Caco-2 (cell line): ENCODE measurements at regions not wholly inside any gene's neighbourhood (a gene's known extent, or its start where the extent isn't known, plus 50 kb on each side); places are given as distances from the start of the nearest gene placed in this dataset.

Source experiments
- BruUV-seq: library from RNA; stranded (reverse); fragments of 400-500 nt; replicated peaks from 2 replicates; lab custom pipeline; 2021; lab: Mats Ljungman, UMichigan
- CTCF ChIA-PET: fragments of 300-600 bp; sonication (Branson Sonifier 250); formaldehyde crosslinking; loops from one replicate; lab custom pipeline; 2022; ENCODE audit warnings: antibody characterized with exemption; lab: Charles Lee
- POLR2A ChIA-PET: fragments of 300-600 bp; sonication (Branson Sonifier 250); formaldehyde crosslinking; loops from one replicate; lab custom pipeline; 2022; ENCODE audit warnings: antibody characterized with exemption; lab: Charles Lee
- DNase-seq, 2 experiments: peaks; one replicate each; pipeline versions ENCODE4 v3.0.0 to v3.0.0-alpha.2; 2020 to 2022
- H3K27me3 ChIP-seq: replicated peaks from 2 replicates; pipeline ENCODE4 v1.6.0; 2011; ENCODE audit warnings: low read length; ENCODE audit not compliant: control insufficient read depth, insufficient read depth
- H3K36me3 ChIP-seq: 2 replicates; pipeline ENCODE4 v1.5.1; 2011; ENCODE audit warnings: low read length; ENCODE audit not compliant: control insufficient read depth, insufficient read depth
- H3K4me1 ChIP-seq: fragments of 250-450 bp; sonication (Bioruptor Pico); 2 replicates; pipeline ENCODE4 v1.5.1; 2020; ENCODE audit warnings: mild to moderate bottlenecking
- H3K4me3 ChIP-seq: 2 replicates; pipeline ENCODE4 v1.5.1; 2011; ENCODE audit warnings: low read depth, mild to moderate bottlenecking, control low read depth, low read length
- H3K9me3 ChIP-seq: fragments of 250-450 bp; sonication (Bioruptor Pico); 2 replicates; pipeline ENCODE4 v1.5.1; 2020; ENCODE audit warnings: mild to moderate bottlenecking, moderate library complexity
- H3K27ac Mint-ChIP-seq: one replicate; pipeline ENCODE4 v1.8.0; 2022; ENCODE audit warnings: mixed read lengths; ENCODE audit not compliant: unreplicated experiment
- H3K27me3 Mint-ChIP-seq: one replicate; pipeline ENCODE4 v1.8.0; 2022; ENCODE audit warnings: mixed read lengths; ENCODE audit not compliant: insufficient read depth, unreplicated experiment
- H3K36me3 Mint-ChIP-seq: one replicate; pipeline ENCODE4 v1.8.0; 2022; ENCODE audit warnings: mild to moderate bottlenecking, mixed read lengths; ENCODE audit not compliant: insufficient read depth, unreplicated experiment
- H3K4me1 Mint-ChIP-seq: one replicate; pipeline ENCODE4 v1.8.0; 2022; ENCODE audit warnings: low read depth, mixed read lengths; ENCODE audit not compliant: unreplicated experiment
- H3K4me3 Mint-ChIP-seq: one replicate; pipeline ENCODE4 v1.8.0; 2022; ENCODE audit warnings: mild to moderate bottlenecking, moderate library complexity, mixed read lengths; ENCODE audit not compliant: unreplicated experiment
- H3K9me3 Mint-ChIP-seq: one replicate; pipeline ENCODE4 v1.8.0; 2022; ENCODE audit warnings: mixed read lengths; ENCODE audit not compliant: unreplicated experiment
- intact Hi-C: fragments of 100-400 bp; cut with micrococcal nuclease; formaldehyde crosslinking; loops from one replicate; pipeline ENCODE4 v1.10.0; 2022; ENCODE audit not compliant: unreplicated experiment
- TF ChIP-seq, protein P1 (sequence below), 2 experiments: fragments of 200-600 bp in 1 of 2; IDR thresholded peaks; 1 replicate in 1 of 2; 2 replicates in 1 of 2; pipeline versions ENCODE4 v1.5.1 to v1.8.0; 2011 to 2022; ENCODE audit warnings: antibody characterized with exemption in 1 of 2, control low read depth in 1 of 2, inconsistent platforms in 1 of 2, low read depth in 1 of 2, low read length in 1 of 2, mild to moderate bottlenecking in 1 of 2, moderate library complexity in 1 of 2; ENCODE audit not compliant: insufficient read depth in 1 of 2, severe bottlenecking in 1 of 2, unreplicated experiment in 1 of 2

DNA sequence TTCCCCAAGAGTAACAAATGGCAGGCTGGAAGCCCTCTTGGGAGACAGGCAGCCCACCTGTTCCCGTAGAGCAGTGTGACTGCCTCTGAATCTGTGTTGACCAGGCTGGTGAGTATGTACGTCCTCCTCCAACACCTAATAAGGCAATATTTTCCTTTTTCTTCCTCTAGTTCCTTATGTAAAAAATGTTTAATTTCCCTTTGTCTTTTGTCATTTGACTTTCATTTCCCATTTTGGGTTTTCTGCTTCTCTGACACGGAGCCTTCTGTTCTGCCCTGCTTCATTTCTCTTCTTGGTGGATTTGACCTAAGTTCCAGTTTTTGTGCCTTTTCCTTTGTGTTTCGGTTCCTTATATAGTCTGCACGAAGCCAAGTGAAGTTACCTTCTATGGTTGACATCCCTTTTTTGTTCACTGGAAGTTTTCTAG is 65.8 kb upstream of the ATF3 start:
- no peak for DNase-seq
- ChIA-PET POLR2A (no interaction called here), CTCF (no interaction called here)
- Mint-ChIP-seq H3K36me3 (no peaks in the 10 kb centered on the region), H3K9me3 (no peaks in the 10 kb centered on the region), H3K27ac (no peak overlapping the region), H3K4me1 (no peaks in the 10 kb centered on the region), H3K27me3 (peaks cover 8% of the 10 kb centered on the region), H3K4me3 (no peak overlapping the region)
- TF ChIP-seq, protein P1, sequence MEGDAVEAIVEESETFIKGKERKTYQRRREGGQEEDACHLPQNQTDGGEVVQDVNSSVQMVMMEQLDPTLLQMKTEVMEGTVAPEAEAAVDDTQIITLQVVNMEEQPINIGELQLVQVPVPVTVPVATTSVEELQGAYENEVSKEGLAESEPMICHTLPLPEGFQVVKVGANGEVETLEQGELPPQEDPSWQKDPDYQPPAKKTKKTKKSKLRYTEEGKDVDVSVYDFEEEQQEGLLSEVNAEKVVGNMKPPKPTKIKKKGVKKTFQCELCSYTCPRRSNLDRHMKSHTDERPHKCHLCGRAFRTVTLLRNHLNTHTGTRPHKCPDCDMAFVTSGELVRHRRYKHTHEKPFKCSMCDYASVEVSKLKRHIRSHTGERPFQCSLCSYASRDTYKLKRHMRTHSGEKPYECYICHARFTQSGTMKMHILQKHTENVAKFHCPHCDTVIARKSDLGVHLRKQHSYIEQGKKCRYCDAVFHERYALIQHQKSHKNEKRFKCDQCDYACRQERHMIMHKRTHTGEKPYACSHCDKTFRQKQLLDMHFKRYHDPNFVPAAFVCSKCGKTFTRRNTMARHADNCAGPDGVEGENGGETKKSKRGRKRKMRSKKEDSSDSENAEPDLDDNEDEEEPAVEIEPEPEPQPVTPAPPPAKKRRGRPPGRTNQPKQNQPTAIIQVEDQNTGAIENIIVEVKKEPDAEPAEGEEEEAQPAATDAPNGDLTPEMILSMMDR (IDR thresholded peaks at IDR 0.05; ENCODE audit: insufficient read depth in 1 of 2, low read depth in 1 of 2, low read length in 1 of 2, severe bottlenecking in 1 of 2, unreplicated experiment in 1 of 2), result no peak
- intact Hi-C loops, result no loop called here
- peaks cover 5% of the 10 kb centered on the region for H3K9me3 ChIP-seq
- no peaks in the 10 kb centered on the region; the same call in 1 of the 2 replicates for H3K27me3 ChIP-seq
- H3K4me1 ChIP-seq, result no peaks in the 10 kb centered on the region
- no peak overlapping the region for H3K4me3 ChIP-seq
- no peaks in the 10 kb centered on the region for H3K36me3 ChIP-seq
- no TSS peak for BruUV-seq

- ChIA-PET CTCF (no interaction called here), POLR2A (interaction anchor here (0.6 kb wide), 1 partner anchor 64 kb away, joined by 7 read pairs; no protein-coding TSS in a partner anchor)
- Mint-ChIP-seq H3K27me3 (peaks cover 8% of the 10 kb centered on the region), H3K36me3 (no peaks in the 10 kb centered on the region), H3K4me1 (no peaks in the 10 kb centered on the region), H3K9me3 (no peaks in the 10 kb centered on the region), H3K27ac (no peak overlapping the region), H3K4me3 (no peak overlapping the region)
- intact Hi-C loops, result no loop called here
- Histone ChIP-seq H3K36me3 (no peaks in the 10 kb centered on the region), H3K27me3 (no peaks in the 10 kb centered on the region; the same call in 1 of the 2 replicates), H3K4me3 (no peak overlapping the region), H3K9me3 (no peaks in the 10 kb centered on the region), H3K4me1 (no peaks in the 10 kb centered on the region)
- no TSS peak for BruUV-seq
- no peak for DNase-seq
- TF ChIP-seq, protein P1 (IDR thresholded peaks at IDR 0.05; ENCODE audit: insufficient read depth in 1 of 2, low read depth in 1 of 2, low read length in 1 of 2, severe bottlenecking in 1 of 2, unreplicated experiment in 1 of 2), result no peak
Observed at GRCh38 chr1:212544110-212544509, 64.5 kb upstream of the ATF3 start.

DNA sequence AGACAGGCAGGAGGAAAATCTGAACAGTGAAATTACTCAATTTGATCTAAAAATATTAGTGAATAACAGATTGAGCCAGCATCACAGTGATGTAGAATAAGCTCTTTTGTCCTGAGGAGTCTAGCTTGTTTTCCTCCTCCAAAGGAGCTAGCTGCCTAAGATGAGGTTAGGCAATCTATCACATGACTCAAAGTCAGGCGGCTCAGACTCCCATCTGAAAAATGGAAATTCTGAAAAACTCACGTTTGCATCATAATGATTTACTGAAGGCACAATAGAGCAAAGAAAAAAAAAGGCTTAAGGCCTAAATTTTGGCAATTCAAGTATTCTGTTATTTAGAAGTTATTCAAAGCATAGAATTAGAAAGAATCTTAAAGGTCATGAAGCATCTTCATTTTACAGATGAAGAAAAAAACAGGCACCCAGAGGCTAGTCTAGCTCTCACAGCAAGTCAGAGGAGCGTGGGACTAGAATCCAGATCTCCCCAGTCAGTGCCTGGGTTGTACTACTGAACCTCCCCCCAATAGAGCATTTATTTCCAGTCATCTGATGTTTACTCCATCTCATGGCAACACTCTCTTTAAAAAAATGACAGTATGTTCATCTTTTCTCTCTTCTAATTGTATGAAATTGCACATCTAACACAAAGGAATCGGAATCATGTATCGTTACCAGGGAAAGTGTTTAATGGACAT is 62.5 kb upstream of the ATF3 start:
- Mint-ChIP-seq H3K27me3 (peaks cover 8% of the 10 kb centered on the region), H3K36me3 (no peaks in the 10 kb centered on the region), H3K27ac (no peak overlapping the region), H3K4me1 (no peaks in the 10 kb centered on the region), H3K4me3 (no peak overlapping the region), H3K9me3 (no peaks in the 10 kb centered on the region)
- no peaks in the 10 kb centered on the region for H3K9me3 ChIP-seq
- no TSS peak for BruUV-seq
- ChIA-PET CTCF (no interaction called here), POLR2A (no interaction called here)
- no peaks in the 10 kb centered on the region; the same call in 1 of the 2 replicates for H3K27me3 ChIP-seq
- intact Hi-C loops, result no loop called here
- TF ChIP-seq, protein P1 (IDR thresholded peaks at IDR 0.05; ENCODE audit: insufficient read depth in 1 of 2, low read depth in 1 of 2, low read length in 1 of 2, severe bottlenecking in 1 of 2, unreplicated experiment in 1 of 2), result no peak
- H3K4me3 ChIP-seq, result no peak overlapping the region
- H3K36me3 ChIP-seq, result no peaks in the 10 kb centered on the region
- DNase-seq, result no peak
- no peaks in the 10 kb centered on the region for H3K4me1 ChIP-seq
